ENCODE measurements at regions not wholly inside any gene's neighbourhood (a gene's known extent, or its start where the extent isn't known, plus 50 kb on each side); places are given as distances from the start of the nearest gene placed in this dataset.

GRCh38 chr20:50246367-50247195 is 56.0 kb downstream of the CEBPB start:
- TF ChIP-seq SUZ12 (IDR thresholded peaks at IDR 0.05; ENCODE audit: extremely low read depth, insufficient read depth, insufficient read length) (no peak), YY1 (IDR thresholded peaks at IDR 0.05; ENCODE audit: insufficient read depth, insufficient read length) (no peak)

All from NT2/D1 (cell line).